ENCODE measurements at regions not wholly inside any gene's neighbourhood (a gene's known extent, or its start where the extent isn't known, plus 50 kb on each side); places are given as distances from the start of the nearest gene placed in this dataset.

DNA sequence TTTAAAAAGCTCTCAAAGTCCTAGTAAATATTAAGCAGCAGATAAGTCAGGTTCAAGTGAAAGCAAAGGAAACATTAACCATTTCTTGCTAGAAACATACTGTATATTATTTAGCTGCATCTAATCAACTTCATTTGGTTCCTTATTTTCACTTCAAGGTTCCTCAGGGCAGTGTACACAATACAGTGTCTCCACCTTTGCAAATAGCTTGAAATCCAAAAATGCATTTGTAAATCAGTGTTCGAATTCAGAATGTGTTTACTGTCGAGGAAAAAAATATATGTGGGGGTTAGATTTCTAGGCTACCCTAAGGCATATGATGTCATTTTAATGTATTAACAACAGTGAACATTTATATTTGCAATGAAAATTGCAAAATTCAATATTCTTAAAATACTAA is 436.0 kb downstream of the CETN3 start:
- Histone ChIP-seq H3K4me1 (ENCODE audit: control insufficient read depth, insufficient read depth, low read length) (no peaks in the 10 kb centered on the region), H3K9me3 (ENCODE audit: control insufficient read depth, low read depth, low read length) (no peaks in the 10 kb centered on the region), H3K4me3 (ENCODE audit: low read length) (no peak overlapping the region), H3K27me3 (ENCODE audit: control insufficient read depth, insufficient read depth, low read length) (no peaks in the 10 kb centered on the region), H3K27ac (ENCODE audit: low read length) (no peak overlapping the region), H3K36me3 (ENCODE audit: control insufficient read depth, insufficient read depth, low read length) (no peaks in the 10 kb centered on the region)
- WGBS (ENCODE audit: insufficient coverage, low lambda C conversion rate) = 100% methylated on average over 1 of the region's 2 CpGs
- no peak for DNase-seq

GRCh38 chr5:89972901-89973300 is 436.7 kb downstream of the CETN3 start:
- DNase-seq = no peak
- H3K4me1 ChIP-seq (ENCODE audit: control insufficient read depth, insufficient read depth, low read length) = no peaks in the 10 kb centered on the region
- no peaks in the 10 kb centered on the region for H3K36me3 ChIP-seq (ENCODE audit: control insufficient read depth, insufficient read depth, low read length)
- H3K27me3 ChIP-seq (ENCODE audit: control insufficient read depth, insufficient read depth, low read length) = no peaks in the 10 kb centered on the region
- no peak overlapping the region for H3K4me3 ChIP-seq (ENCODE audit: low read length)
- no peak overlapping the region for H3K27ac ChIP-seq (ENCODE audit: low read length)
- no peaks in the 10 kb centered on the region for H3K9me3 ChIP-seq (ENCODE audit: control insufficient read depth, low read depth, low read length)
- WGBS (ENCODE audit: insufficient coverage, low lambda C conversion rate) = no CpG with 5 or more reads among the region's 3 CpGs

- Histone ChIP-seq H3K36me3 (ENCODE audit: control insufficient read depth, insufficient read depth, low read length) (no peaks in the 10 kb centered on the region), H3K9me3 (ENCODE audit: control insufficient read depth, low read depth, low read length) (no peaks in the 10 kb centered on the region), H3K4me1 (ENCODE audit: control insufficient read depth, insufficient read depth, low read length) (no peaks in the 10 kb centered on the region), H3K4me3 (ENCODE audit: low read length) (no peak overlapping the region), H3K27me3 (ENCODE audit: control insufficient read depth, insufficient read depth, low read length) (no peaks in the 10 kb centered on the region), H3K27ac (ENCODE audit: low read length) (no peak overlapping the region)
- no peak for DNase-seq
- WGBS (ENCODE audit: insufficient coverage, low lambda C conversion rate) = no CpG with 5 or more reads among the region's 4 CpGs
These were observed 440.6 kb downstream of the CETN3 start for GRCh38 chr5:89968958-89969381.

- DNase-seq = no peak
- 86% methylated on average over 1 of the region's 1 CpG for WGBS (ENCODE audit: insufficient coverage, low lambda C conversion rate)
- Histone ChIP-seq H3K27me3 (ENCODE audit: control insufficient read depth, insufficient read depth, low read length) (no peaks in the 10 kb centered on the region), H3K9me3 (ENCODE audit: control insufficient read depth, low read depth, low read length) (no peaks in the 10 kb centered on the region), H3K4me1 (ENCODE audit: control insufficient read depth, insufficient read depth, low read length) (no peaks in the 10 kb centered on the region), H3K4me3 (ENCODE audit: low read length) (no peak overlapping the region), H3K36me3 (ENCODE audit: control insufficient read depth, insufficient read depth, low read length) (no peaks in the 10 kb centered on the region), H3K27ac (ENCODE audit: low read length) (no peak overlapping the region)
These were observed 441.6 kb downstream of the CETN3 start for GRCh38 chr5:89967771-89968444.

- Histone ChIP-seq H3K9me3 (ENCODE audit: control insufficient read depth, low read depth, low read length) (no peaks in the 10 kb centered on the region), H3K36me3 (ENCODE audit: control insufficient read depth, insufficient read depth, low read length) (no peaks in the 10 kb centered on the region), H3K4me1 (ENCODE audit: control insufficient read depth, insufficient read depth, low read length) (no peaks in the 10 kb centered on the region), H3K27ac (ENCODE audit: low read length) (no peak overlapping the region), H3K27me3 (ENCODE audit: control insufficient read depth, insufficient read depth, low read length) (peaks cover 3% of the 10 kb centered on the region), H3K4me3 (ENCODE audit: low read length) (no peak overlapping the region)
- WGBS (ENCODE audit: insufficient coverage, low lambda C conversion rate) = no CpG with 5 or more reads among the region's 1 CpG
- DNase-seq = no peak
These were observed 452.7 kb downstream of the CETN3 start for GRCh38 chr5:89956838-89957237.

DNA sequence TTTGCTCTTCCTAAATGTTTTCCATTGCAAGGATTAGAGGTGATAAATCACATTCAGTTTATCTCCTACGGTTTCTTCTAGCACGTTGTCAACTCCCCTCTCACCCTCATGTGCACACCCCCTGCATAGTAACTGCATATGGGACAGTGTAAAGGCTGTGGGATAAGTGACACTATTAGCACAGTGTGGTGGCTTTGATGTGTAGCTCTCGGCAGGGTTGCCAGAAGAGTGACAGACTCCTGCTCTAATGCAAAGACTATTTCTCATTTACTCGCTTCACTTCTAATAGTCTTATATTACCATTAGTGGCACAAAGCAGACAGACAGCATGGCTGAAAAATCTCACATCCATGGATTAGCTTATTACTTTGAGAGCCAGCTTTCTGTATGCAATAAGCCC is 454.6 kb downstream of the CETN3 start:
- no peak for DNase-seq
- 60% methylated on average over 1 of the region's 4 CpGs for WGBS (ENCODE audit: insufficient coverage, low lambda C conversion rate)
- no peak overlapping the region for H3K27ac ChIP-seq (ENCODE audit: low read length)
- H3K36me3 ChIP-seq (ENCODE audit: control insufficient read depth, insufficient read depth, low read length) = no peaks in the 10 kb centered on the region
- peaks cover 3% of the 10 kb centered on the region for H3K27me3 ChIP-seq (ENCODE audit: control insufficient read depth, insufficient read depth, low read length)
- H3K4me1 ChIP-seq (ENCODE audit: control insufficient read depth, insufficient read depth, low read length) = no peaks in the 10 kb centered on the region
- H3K9me3 ChIP-seq (ENCODE audit: control insufficient read depth, low read depth, low read length) = no peaks in the 10 kb centered on the region
- H3K4me3 ChIP-seq (ENCODE audit: low read length) = no peak overlapping the region

DNA sequence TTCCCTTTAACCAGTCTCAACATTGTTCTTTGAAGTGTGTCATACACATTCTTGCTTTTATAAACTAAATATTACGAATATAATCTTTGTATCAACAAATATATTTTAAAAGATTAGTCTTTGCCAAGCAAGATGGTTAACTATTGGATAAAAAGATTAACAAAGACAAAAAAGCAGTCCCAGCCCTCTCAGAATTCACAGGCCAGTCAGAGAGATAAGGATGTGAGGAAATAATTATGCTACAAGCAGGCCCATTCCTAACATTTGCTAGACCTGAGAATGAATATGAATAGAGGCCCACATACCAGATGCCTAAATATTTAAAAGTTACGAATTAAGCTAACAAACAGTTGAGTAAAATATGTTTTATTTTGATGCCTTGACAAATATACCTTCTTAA is 457.7 kb downstream of the CETN3 start:
- Histone ChIP-seq H3K36me3 (ENCODE audit: control insufficient read depth, insufficient read depth, low read length) (no peaks in the 10 kb centered on the region), H3K4me3 (ENCODE audit: low read length) (no peak overlapping the region), H3K9me3 (ENCODE audit: control insufficient read depth, low read depth, low read length) (no peaks in the 10 kb centered on the region), H3K27ac (ENCODE audit: low read length) (no peak overlapping the region), H3K4me1 (ENCODE audit: control insufficient read depth, insufficient read depth, low read length) (no peaks in the 10 kb centered on the region), H3K27me3 (ENCODE audit: control insufficient read depth, insufficient read depth, low read length) (peaks cover 3% of the 10 kb centered on the region)
- no CpG with 5 or more reads among the region's 2 CpGs for WGBS (ENCODE audit: insufficient coverage, low lambda C conversion rate)
- DNase-seq = no peak

DNA sequence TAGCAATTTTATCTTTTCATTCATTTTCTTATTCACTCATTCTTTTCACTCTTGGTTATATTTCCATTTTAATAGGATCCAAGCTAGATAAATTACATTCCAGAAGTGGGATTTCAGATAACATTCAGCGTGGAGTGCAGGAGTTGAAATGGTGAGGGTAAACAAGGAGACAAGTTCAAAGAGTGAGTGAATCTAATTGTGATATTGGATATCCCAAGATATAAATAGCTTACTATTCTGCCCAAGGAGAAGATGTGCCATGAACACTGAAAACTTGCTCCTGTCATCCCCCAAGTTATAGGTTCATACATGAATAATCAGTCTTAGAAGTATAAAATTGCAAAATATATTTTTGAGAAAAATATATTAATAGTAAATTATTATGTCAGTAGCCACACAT is 459.3 kb downstream of the CETN3 start:
- Histone ChIP-seq H3K36me3 (ENCODE audit: control insufficient read depth, insufficient read depth, low read length) (no peaks in the 10 kb centered on the region), H3K4me3 (ENCODE audit: low read length) (no peak overlapping the region), H3K27ac (ENCODE audit: low read length) (no peak overlapping the region), H3K27me3 (ENCODE audit: control insufficient read depth, insufficient read depth, low read length) (peaks cover 3% of the 10 kb centered on the region), H3K4me1 (ENCODE audit: control insufficient read depth, insufficient read depth, low read length) (no peaks in the 10 kb centered on the region), H3K9me3 (ENCODE audit: control insufficient read depth, low read depth, low read length) (no peaks in the 10 kb centered on the region)
- no peak for DNase-seq
- WGBS (ENCODE audit: insufficient coverage, low lambda C conversion rate) = 25% methylated on average over 1 of the region's 1 CpG

GRCh38 chr5:89948977-89949376 is 460.6 kb downstream of the CETN3 start:
- H3K4me3 ChIP-seq (ENCODE audit: low read length) = no peak overlapping the region
- no peaks in the 10 kb centered on the region for H3K9me3 ChIP-seq (ENCODE audit: control insufficient read depth, low read depth, low read length)
- no peak for DNase-seq
- 100% methylated on average over 1 of the region's 1 CpG for WGBS (ENCODE audit: insufficient coverage, low lambda C conversion rate)
- no peaks in the 10 kb centered on the region for H3K36me3 ChIP-seq (ENCODE audit: control insufficient read depth, insufficient read depth, low read length)
- H3K27me3 ChIP-seq (ENCODE audit: control insufficient read depth, insufficient read depth, low read length) = peaks cover 3% of the 10 kb centered on the region
- no peaks in the 10 kb centered on the region for H3K4me1 ChIP-seq (ENCODE audit: control insufficient read depth, insufficient read depth, low read length)
- H3K27ac ChIP-seq (ENCODE audit: low read length) = no peak overlapping the region

DNA sequence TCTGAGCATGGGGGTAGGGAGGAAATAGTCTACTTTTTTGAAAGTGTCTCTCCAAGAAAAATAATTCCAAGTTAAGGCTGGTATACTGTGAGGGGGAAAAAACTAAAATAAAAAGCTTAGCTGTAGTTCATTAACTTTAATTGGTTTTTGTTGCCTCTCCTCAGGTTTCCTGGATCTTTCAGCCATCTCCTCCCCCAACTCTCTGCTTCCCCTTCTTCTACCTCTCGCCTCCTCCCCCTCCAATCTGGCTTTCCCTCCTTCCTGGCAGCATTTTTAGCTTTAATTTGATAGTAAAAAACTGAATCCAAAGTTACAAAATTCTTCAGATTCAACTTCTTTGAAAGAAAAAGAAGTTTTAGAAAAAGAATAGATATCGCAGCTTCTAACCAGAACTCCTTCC is 462.6 kb downstream of the CETN3 start:
- Histone ChIP-seq H3K9me3 (ENCODE audit: control insufficient read depth, low read depth, low read length) (no peaks in the 10 kb centered on the region), H3K27me3 (ENCODE audit: control insufficient read depth, insufficient read depth, low read length) (no peaks in the 10 kb centered on the region), H3K4me3 (ENCODE audit: low read length) (no peak overlapping the region), H3K27ac (ENCODE audit: low read length) (no peak overlapping the region), H3K36me3 (ENCODE audit: control insufficient read depth, insufficient read depth, low read length) (no peaks in the 10 kb centered on the region), H3K4me1 (ENCODE audit: control insufficient read depth, insufficient read depth, low read length) (no peaks in the 10 kb centered on the region)
- DNase-seq = no peak
- WGBS (ENCODE audit: insufficient coverage, low lambda C conversion rate) = 67% methylated on average over 2 of the region's 2 CpGs

DNA sequence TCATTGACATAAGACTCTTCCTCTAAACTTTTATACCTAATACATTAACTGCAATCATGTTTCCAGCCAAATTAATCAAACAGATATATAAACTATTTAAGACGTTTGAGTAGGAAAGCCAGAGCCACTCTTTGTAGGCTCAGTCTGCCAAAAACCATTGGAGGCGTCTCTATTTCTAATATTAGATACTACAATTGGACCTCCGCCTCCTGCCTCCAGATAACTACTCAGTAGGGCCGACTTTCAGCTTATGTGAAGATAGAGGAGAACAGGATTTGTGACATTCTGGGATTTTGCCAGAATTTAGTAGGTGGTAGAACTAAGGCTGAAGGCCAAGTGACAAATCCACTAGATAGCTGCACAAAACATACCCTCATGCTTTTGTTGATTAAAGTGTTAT is 463.0 kb downstream of the CETN3 start:
- H3K27ac ChIP-seq (ENCODE audit: low read length) = no peak overlapping the region
- H3K27me3 ChIP-seq (ENCODE audit: control insufficient read depth, insufficient read depth, low read length) = no peaks in the 10 kb centered on the region
- no peak overlapping the region for H3K4me3 ChIP-seq (ENCODE audit: low read length)
- WGBS (ENCODE audit: insufficient coverage, low lambda C conversion rate) = no CpG with 5 or more reads among the region's 4 CpGs
- no peaks in the 10 kb centered on the region for H3K4me1 ChIP-seq (ENCODE audit: control insufficient read depth, insufficient read depth, low read length)
- H3K9me3 ChIP-seq (ENCODE audit: control insufficient read depth, low read depth, low read length) = no peaks in the 10 kb centered on the region
- no peak for DNase-seq
- no peaks in the 10 kb centered on the region for H3K36me3 ChIP-seq (ENCODE audit: control insufficient read depth, insufficient read depth, low read length)

All from large intestine (tissue), 3 donors.